BE2C (cell line): ENCODE measurements at regions not wholly inside any gene's neighbourhood (a gene's known extent, or its start where the extent isn't known, plus 50 kb on each side); places are given as distances from the start of the nearest gene placed in this dataset.
"Not testable (repeated sequence)": the region's sequence is repeated elsewhere in the genome, so short reads cannot be mapped to it uniquely, and the experiment has no call there.

Experiments
- DNase-seq: peaks from one replicate; pipeline ENCODE4 v3.0.0-alpha.2; 2020
- H3K27me3 ChIP-seq: fragments of 250-450 bp; sonication (Bioruptor Pico); 2 replicates; pipeline ENCODE4 v1.5.1; 2020; ENCODE audit warnings: mild to moderate bottlenecking
- H3K36me3 ChIP-seq: fragments of 250-450 bp; sonication (Bioruptor Pico); 2 replicates; pipeline ENCODE4 v1.5.1; 2020; ENCODE audit warnings: mild to moderate bottlenecking
- H3K4me1 ChIP-seq: fragments of 250-450 bp; sonication (Bioruptor Pico); 2 replicates; pipeline ENCODE4 v1.5.1; 2020
- H3K4me3 ChIP-seq: 2 replicates; pipeline ENCODE4 v1.5.1; 2011; ENCODE audit warnings: low read depth, low read length
- H3K9me3 ChIP-seq: fragments of 250-450 bp; sonication (Bioruptor Pico); 2 replicates; pipeline ENCODE4 v1.5.1; 2020
- TF ChIP-seq, protein P1 (sequence below): IDR thresholded peaks from 2 replicates; pipeline ENCODE4 v1.5.1; 2012; ENCODE audit warnings: mild to moderate bottlenecking, low read depth, low read length

DNA sequence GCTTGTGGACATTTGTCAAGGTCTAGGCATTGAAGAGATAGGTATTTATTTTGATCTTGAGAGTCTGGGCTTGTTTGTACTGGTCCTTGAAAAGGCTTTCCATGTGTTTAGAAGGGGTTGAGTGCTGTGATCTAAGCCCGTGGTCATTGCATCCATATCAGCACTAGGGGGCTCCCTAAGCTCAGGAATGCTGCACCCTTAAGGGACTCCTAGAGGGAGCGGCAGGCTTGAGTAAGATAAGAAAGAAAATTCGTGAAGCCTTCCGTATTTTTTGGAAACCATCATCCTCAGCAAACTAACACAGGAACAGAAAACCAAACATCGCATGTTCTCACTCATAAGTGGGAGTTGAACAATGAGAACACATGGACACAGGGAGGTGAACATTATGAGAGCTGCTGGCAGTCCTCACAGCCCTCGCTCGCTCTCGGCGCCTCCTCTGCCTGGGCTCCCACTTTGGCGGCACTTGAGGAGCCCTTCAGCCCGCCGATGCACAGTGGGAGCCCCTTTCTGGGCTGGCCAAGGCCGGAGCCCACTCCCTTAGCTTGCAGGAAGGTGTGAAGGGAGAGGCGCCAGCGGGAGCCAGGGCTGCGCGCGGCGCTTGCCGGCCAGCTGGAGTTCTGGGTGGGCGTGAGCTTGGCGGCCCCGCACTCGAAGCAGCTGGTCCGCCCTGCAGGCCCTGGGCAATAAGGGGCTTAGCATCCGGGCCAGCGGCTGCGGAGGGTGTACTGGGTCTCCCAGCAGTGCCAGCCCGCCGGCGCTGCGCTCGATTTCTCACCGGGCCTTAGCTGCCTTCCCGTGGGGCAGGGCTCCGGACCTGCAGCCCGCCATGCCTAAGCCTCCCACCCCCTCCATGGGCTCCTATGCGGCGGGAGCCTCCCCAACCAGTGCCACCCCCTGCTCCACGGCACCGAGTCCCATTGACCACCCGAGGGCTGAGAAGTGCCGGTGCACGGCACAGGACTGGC lies 201.2 kb upstream of the PCDH18 start:
- DNase-seq: peak; percentile 61
- H3K4me3 ChIP-seq: not testable (repeated sequence)

GRCh38 chr4:137722910-137723309 lies 190.6 kb upstream of the PCDH18 start:
- TF ChIP-seq, protein P1, sequence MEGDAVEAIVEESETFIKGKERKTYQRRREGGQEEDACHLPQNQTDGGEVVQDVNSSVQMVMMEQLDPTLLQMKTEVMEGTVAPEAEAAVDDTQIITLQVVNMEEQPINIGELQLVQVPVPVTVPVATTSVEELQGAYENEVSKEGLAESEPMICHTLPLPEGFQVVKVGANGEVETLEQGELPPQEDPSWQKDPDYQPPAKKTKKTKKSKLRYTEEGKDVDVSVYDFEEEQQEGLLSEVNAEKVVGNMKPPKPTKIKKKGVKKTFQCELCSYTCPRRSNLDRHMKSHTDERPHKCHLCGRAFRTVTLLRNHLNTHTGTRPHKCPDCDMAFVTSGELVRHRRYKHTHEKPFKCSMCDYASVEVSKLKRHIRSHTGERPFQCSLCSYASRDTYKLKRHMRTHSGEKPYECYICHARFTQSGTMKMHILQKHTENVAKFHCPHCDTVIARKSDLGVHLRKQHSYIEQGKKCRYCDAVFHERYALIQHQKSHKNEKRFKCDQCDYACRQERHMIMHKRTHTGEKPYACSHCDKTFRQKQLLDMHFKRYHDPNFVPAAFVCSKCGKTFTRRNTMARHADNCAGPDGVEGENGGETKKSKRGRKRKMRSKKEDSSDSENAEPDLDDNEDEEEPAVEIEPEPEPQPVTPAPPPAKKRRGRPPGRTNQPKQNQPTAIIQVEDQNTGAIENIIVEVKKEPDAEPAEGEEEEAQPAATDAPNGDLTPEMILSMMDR: no peak
- DNase-seq: no peak
- H3K4me3 ChIP-seq: no peak overlapping the region
- H3K4me1 ChIP-seq: no peaks in the 10 kb centered on the region
- no peaks in the 10 kb centered on the region for H3K36me3 ChIP-seq
- no peaks in the 10 kb centered on the region for H3K27me3 ChIP-seq
- H3K9me3 ChIP-seq: no peaks in the 10 kb centered on the region

More for the DNA sequence above, 201.2 kb upstream of the PCDH18 start:
- TF ChIP-seq, protein P1: peak; percentile 86
- H3K27me3 ChIP-seq, H3K36me3 ChIP-seq, H3K4me1 ChIP-seq, H3K9me3 ChIP-seq: not testable (repeated sequence)

DNA sequence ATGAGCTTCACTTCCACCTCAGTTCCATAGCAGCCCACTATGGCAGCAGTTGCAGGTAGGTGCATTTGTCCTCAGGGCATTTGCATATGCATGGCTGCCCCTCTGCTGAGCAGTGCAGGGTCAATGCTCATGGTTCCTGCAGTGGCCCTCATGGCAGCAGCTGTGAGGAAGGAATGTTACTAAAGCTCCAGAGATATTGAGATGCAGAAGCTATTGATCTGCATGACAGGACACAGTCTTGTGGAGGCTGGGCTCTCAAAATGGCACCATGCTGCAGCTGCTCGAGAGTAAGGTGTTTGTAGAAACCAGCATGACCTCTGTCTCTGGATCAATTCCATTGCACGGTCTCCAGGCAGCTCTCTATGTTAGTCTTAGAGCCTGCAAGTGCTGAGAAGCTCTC lies 179.2 kb upstream of the PCDH18 start:
- Histone ChIP-seq H3K36me3 (no peaks in the 10 kb centered on the region), H3K27me3 (no peaks in the 10 kb centered on the region), H3K4me3 (no peak overlapping the region), H3K4me1 (no peaks in the 10 kb centered on the region), H3K9me3 (no peaks in the 10 kb centered on the region)
- no peak for DNase-seq
- TF ChIP-seq, protein P1: no peak

DNA sequence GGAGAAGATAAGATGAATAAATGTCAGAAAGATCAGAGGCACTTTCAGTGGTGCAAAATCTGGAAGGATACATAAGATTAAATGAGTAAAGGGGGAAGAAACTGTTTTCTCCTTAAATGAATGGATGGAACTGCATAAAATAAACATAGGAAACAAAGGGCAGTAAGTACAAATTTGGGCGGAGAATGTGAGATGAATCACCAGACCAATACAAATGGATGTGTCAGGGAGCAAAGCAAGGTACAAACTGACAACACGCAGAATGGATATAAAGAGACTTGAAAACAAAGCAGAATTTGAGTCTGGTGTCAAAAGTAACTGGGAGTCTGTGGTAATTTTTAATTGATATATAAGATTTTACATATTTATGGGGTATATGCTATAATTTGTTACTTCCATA lies 175.3 kb upstream of the PCDH18 start:
- Histone ChIP-seq H3K4me3 (no peak overlapping the region), H3K36me3 (no peaks in the 10 kb centered on the region), H3K9me3 (no peaks in the 10 kb centered on the region), H3K4me1 (no peaks in the 10 kb centered on the region), H3K27me3 (no peaks in the 10 kb centered on the region)
- no peak for DNase-seq
- TF ChIP-seq, protein P1: no peak

DNA sequence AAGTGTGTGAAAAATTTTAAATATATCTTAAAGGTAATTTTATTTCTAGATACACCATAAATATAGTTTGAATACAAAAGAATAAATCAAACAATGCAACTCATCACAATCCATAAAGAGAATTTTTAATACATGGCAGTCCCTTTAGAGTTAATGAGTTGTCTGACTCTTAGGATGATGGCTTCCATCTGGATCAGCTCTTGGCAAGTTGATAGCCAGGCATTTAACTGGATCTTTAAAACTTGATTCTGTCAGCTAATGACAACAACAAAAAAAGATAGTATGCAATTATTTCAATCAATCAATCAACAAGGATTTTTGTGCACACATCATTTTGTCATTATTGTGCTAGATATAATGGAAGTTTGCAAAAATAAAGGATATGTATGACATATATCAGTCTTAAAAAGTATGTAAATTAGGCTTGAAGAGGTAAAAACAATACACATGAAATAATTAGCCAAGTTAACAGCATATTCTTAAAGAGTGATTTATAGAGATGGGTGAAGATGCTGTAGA lies 174.9 kb upstream of the PCDH18 start:
- Histone ChIP-seq H3K4me1 (no peaks in the 10 kb centered on the region), H3K9me3 (no peaks in the 10 kb centered on the region), H3K27me3 (no peaks in the 10 kb centered on the region), H3K36me3 (no peaks in the 10 kb centered on the region), H3K4me3 (no peak overlapping the region)
- TF ChIP-seq, protein P1: no peak
- DNase-seq: no peak

DNA sequence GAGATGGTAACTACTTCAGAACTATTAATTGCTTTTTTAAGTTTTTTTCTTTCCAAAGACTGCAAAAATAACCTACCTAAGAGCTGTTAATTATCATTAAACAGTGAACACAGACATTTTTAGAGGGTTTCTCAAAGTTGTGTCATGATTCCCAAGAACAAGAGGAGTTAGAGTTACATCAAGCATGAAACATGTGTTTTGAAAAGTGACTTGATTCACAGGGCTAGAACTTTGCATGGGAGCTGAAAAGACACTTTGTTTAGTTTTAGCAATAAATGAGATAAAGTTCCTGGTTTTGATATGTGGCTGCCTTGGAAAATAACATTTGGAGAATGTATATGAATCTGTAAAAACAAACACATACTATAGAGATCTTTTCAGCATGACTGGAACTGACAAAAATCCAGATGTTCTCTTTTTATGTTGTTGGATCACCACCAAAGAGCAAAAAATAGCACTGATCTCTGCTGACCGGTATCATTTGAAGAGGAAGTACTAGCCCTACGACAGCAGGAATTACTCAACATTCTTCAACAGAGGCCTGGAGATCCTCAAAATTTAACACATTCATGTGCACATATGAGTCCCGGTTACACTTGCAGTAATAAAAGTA lies 173.0 kb upstream of the PCDH18 start:
- DNase-seq: no peak
- H3K27me3 ChIP-seq: no peaks in the 10 kb centered on the region
- H3K36me3 ChIP-seq: no peaks in the 10 kb centered on the region
- no peak overlapping the region for H3K4me3 ChIP-seq
- H3K4me1 ChIP-seq: no peaks in the 10 kb centered on the region
- no peaks in the 10 kb centered on the region for H3K9me3 ChIP-seq
- TF ChIP-seq, protein P1: no peak
